Astrocyte of the spinal cord (primary cell): ENCODE measurements at regions not wholly inside any gene's neighbourhood (a gene's known extent, or its start where the extent isn't known, plus 50 kb on each side); places are given as distances from the start of the nearest gene placed in this dataset.
"Not testable (repeated sequence)": the region's sequence is repeated elsewhere in the genome, so short reads cannot be mapped to it uniquely, and the experiment has no call there.

Experiments used
- DNase-seq: peaks from one replicate; pipeline ENCODE4 v3.0.0; 2011; ENCODE audit warnings: low read depth, low spot score
- H3K4me3 ChIP-seq: 2 replicates; pipeline ENCODE4 v1.5.1; 2011; ENCODE audit warnings: low read depth, mild to moderate bottlenecking, low read length, moderate library complexity
- CTCF ChIP-seq: IDR thresholded peaks from 2 replicates; pipeline ENCODE4 v1.5.1; 2012; ENCODE audit warnings: low read depth, mild to moderate bottlenecking, low read length, inconsistent platforms
- in situ Hi-C: cut with HindIII; loops from 2 replicates; pipeline ENCODE4 v1.10.0; 2017; ENCODE audit warnings: low sequenced_read_pairs

GRCh38 chr18:41642756-41643155 lies 312.3 kb upstream of the PIK3C3 start:
- H3K4me3 ChIP-seq = no peak overlapping the region
- DNase-seq = no peak
- no peak for TF ChIP-seq CTCF
- in situ Hi-C loops = no loop called here

GRCh38 chr18:41639218-41639617 lies 315.8 kb upstream of the PIK3C3 start:
- in situ Hi-C loops = no loop called here
- H3K4me3 ChIP-seq = no peak overlapping the region
- DNase-seq = no peak
- no peak for TF ChIP-seq CTCF

GRCh38 chr18:41631723-41632285 lies 323.2 kb upstream of the PIK3C3 start:
- in situ Hi-C loops, H3K4me3 ChIP-seq, DNase-seq: not testable (repeated sequence)

- no peak overlapping the region for H3K4me3 ChIP-seq
- no peak for TF ChIP-seq CTCF
- DNase-seq = no peak
- in situ Hi-C loops = no loop called here
Measured at GRCh38 chr18:41630232-41630886, 324.7 kb upstream of the PIK3C3 start.

GRCh38 chr18:41624460-41624859 lies 330.6 kb upstream of the PIK3C3 start:
- no peak overlapping the region for H3K4me3 ChIP-seq
- no peak for DNase-seq
- TF ChIP-seq CTCF = no peak
- in situ Hi-C loops = no loop called here

- H3K4me3 ChIP-seq = no peak overlapping the region
- in situ Hi-C loops = no loop called here
- no peak for DNase-seq
Measured at GRCh38 chr18:41621177-41621576, 333.9 kb upstream of the PIK3C3 start.

GRCh38 chr18:41618147-41618546 lies 336.9 kb upstream of the PIK3C3 start:
- TF ChIP-seq CTCF = no peak
- in situ Hi-C loops = no loop called here
- DNase-seq = no peak
- no peak overlapping the region for H3K4me3 ChIP-seq

More at GRCh38 chr18:41621177-41621576, 333.9 kb upstream of the PIK3C3 start:
- TF ChIP-seq CTCF = no peak
